Choroid plexus epithelial cell (primary cell): ENCODE measurements at regions not wholly inside any gene's neighbourhood (a gene's known extent, or its start where the extent isn't known, plus 50 kb on each side); places are given as distances from the start of the nearest gene placed in this dataset.
"Not testable (repeated sequence)": the region's sequence is repeated elsewhere in the genome, so short reads cannot be mapped to it uniquely, and the experiment has no call there.

Experiments used
- DNase-seq: peaks from one replicate; pipeline ENCODE4 v3.0.0-alpha.2; 2010; ENCODE audit warnings: low read depth
- H3K4me3 ChIP-seq: 2 replicates; pipeline ENCODE4 v1.5.1; 2011; ENCODE audit warnings: low read depth, mild to moderate bottlenecking, control low read depth, low read length, moderate library complexity
- CTCF ChIP-seq: conservative IDR thresholded peaks from 2 replicates; pipeline ENCODE4 v1.5.1; 2011; ENCODE audit warnings: low read depth, mild to moderate bottlenecking, control low read depth, inconsistent platforms, low read length, moderate library complexity

DNA sequence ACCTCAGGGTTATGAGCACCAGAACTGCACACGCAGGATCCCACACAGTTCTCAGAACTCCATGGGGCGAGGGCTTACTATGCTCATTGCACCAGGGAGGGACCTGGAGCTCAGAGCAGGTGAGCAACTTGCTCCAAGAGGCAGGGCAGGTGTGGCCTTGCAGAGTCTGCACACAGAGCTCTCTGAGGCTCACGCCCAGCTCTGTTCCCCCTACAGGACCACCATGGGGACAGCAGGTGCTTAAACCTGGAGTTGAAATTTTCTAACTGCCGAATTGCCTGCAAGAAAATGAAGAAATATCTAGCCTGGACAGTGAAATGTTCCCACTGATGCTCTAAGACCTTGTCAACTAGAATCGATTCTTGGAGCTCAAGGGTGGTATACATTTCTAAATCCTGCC is 49.9 kb upstream of the MSMB start:
- not testable (repeated sequence) for DNase-seq, H3K4me3 ChIP-seq

DNA sequence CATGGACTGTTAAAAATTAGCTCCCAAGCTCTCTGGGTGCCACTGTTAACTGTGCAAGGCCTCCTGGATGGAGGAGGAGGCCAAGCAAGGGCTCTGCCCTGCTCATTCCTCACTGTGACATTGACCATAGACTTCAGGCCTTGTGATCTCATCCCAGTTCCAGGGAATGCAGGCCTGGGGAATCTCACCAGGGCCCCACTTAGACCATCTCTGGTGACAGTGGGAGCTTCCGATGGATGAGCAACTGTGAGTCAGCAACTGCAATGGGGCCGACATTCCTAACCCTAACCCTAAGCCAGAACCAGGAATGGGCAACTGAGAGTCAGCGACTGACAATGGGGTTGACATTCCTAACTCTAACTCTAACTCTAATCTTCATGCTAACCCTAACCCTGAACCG is 50.4 kb upstream of the MSMB start:
- TF ChIP-seq CTCF: no peak
- DNase-seq: peak; percentile 26
- no peak overlapping the region for H3K4me3 ChIP-seq

- no peak for TF ChIP-seq CTCF
- no peak overlapping the region for H3K4me3 ChIP-seq
- no peak for DNase-seq
These were observed 51.0 kb upstream of the MSMB start for GRCh38 chr10:46096909-46097575.

DNA sequence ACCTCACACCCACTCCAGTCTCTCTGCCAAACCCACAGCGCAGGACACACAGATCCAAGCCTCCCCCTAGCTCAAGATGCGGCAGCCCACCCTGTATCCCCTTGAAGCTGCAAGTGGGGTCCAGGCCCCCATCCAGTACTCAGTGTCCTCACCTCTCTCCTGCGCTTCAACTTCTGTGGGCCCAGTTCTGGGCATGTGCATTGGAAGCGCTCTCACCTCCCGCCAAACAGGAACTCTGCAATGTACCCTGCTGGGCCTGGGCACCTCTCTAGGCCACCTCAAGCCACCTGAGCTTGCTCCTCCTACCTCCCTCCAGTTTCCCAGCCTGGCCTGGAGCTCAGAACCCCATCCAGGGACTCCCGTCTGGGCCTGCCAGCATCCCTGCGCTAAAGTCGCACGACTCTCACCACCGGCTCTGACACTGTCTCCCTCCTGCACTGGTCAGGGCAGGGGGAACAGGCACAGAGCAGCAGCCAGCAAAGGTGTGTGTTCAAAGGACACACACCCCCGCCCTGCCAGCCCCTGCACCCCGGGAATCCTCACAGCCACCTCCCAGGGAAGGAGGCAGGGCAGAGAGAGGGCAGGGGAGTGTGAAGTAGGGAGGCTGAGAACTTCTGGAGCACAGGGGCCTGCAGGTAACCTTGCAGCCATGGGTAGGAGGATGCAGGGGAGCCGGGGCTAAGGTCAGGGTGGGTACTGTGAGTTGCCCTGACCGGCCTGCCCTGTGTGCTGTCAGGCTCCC is 51.7 kb upstream of the MSMB start:
- TF ChIP-seq CTCF: no peak
- DNase-seq: no peak
- no peak overlapping the region for H3K4me3 ChIP-seq

- no peak for TF ChIP-seq CTCF
- no peak for DNase-seq
- H3K4me3 ChIP-seq: no peak overlapping the region
These were observed 52.3 kb upstream of the MSMB start for GRCh38 chr10:46098386-46098785.

- DNase-seq, H3K4me3 ChIP-seq: not testable (repeated sequence)
These were observed 52.9 kb upstream of the MSMB start for GRCh38 chr10:46098925-46099324.

DNA sequence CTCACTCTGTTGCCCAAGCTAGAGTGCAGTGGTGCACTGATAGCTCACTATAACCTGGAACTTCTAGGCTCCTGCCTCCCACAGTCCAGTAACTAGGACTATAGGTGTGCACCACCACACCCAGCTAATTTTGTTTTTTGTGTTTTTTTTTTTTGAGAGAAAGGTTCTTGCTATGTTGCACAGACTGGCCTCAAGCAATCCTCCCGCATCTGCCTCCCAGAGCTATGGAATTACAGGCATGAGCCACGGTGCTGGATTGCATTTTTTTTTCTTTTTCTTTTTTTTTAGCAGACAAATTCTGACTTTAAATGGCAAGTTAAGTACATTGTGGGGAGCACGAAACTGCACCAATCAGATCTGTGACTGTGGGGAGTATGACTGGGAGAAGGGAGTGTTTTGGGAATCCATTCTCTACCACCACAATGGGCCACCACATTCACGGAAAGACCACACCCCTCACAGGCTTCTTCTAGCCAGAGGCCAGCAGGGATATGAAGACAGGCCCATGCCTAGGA is 58.1 kb upstream of the MSMB start:
- no peak for DNase-seq
- TF ChIP-seq CTCF: no peak
- H3K4me3 ChIP-seq: no peak overlapping the region

DNA sequence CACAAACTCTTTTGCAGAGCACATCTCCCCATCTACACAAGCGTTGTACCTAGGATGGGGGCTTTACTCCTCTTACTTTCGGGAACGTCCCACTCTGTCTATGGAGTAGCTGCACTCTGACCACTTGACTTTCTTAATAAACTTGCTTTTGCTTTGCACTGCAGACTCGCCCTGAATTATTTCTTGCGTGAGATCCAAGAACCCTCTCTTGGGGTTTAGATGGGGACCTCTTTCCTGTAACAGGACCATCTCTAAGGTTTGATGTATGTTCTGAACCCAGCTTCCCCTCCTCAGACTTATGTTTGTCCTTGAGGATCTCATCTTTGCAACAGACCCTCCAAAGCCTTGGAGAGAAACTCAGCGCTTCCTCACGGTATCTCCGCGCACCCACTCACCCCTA is 59.3 kb upstream of the MSMB start:
- not testable (repeated sequence) for DNase-seq, H3K4me3 ChIP-seq

- not testable (repeated sequence) for DNase-seq
These were observed 59.9 kb upstream of the MSMB start for GRCh38 chr10:46105856-46106409.

More at GRCh38 chr10:46105856-46106409, 59.9 kb upstream of the MSMB start:
- peak overlapping the region; percentile 55 for H3K4me3 ChIP-seq
